ENCODE measurements at regions not wholly inside any gene's neighbourhood (a gene's known extent, or its start where the extent isn't known, plus 50 kb on each side); places are given as distances from the start of the nearest gene placed in this dataset.

DNA sequence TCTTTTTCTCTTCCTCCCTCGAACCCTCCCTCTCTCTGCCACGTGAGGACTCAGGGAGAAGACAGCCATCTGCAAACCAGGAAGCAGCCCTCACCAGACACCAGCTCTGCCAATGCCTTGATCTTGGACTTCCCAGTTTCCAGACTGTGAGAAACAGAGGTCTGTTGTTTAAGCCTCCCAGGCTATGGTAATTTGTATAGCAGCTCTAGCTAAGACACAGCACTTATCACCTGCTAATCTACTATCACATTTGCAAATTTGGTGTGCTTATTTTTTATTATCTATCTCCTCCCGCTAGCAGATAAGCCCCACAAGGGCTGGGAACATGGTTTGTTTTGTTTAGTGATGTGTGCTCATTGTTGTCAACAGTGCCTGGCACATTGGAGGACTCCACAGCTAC is 124.8 kb upstream of the OPCML start:
- no peak for TF ChIP-seq EZH2 (IDR thresholded peaks at IDR 0.05)
- TF ChIP-seq CTCF (IDR thresholded peaks at IDR 0.05), result no peak
- no peak for TF ChIP-seq EZH2phosphoT487 (IDR thresholded peaks at IDR 0.05)
- H3K4me1 ChIP-seq, result peaks cover 12% of the 10 kb centered on the region
- Mint-ChIP-seq H3K36me3 (no peaks in the 10 kb centered on the region), H3K27ac (no peak overlapping the region), H3K27me3 (ENCODE audit: insufficient read depth, low read depth) (peaks cover 3% of the 10 kb centered on the region), H3K9me3 (no peaks in the 10 kb centered on the region), H3K4me1 (peaks cover 25% of the 10 kb centered on the region), H3K4me3 (no peak overlapping the region)
- H3K9me3 ChIP-seq (ENCODE audit: low read depth), result no peaks in the 10 kb centered on the region
- no peaks in the 10 kb centered on the region for H4K20me1 ChIP-seq (ENCODE audit: low read depth)
- H3K36me3 ChIP-seq, result no peaks in the 10 kb centered on the region
- DNase-seq (ENCODE audit: low spot score), result no peak
- no peaks in the 10 kb centered on the region for H3K27me3 ChIP-seq
- H3K9ac ChIP-seq, result no peak overlapping the region
- no peak overlapping the region for H3K4me3 ChIP-seq
- no peak overlapping the region for H3K27ac ChIP-seq
- H2AFZ ChIP-seq (replicated peaks), result no peak overlapping the region
- no peaks in the 10 kb centered on the region for H3F3A ChIP-seq (ENCODE audit: low read depth)
- H3K79me2 ChIP-seq (ENCODE audit: low read depth), result no peaks in the 10 kb centered on the region
- H3K4me2 ChIP-seq, result no peak overlapping the region

DNA sequence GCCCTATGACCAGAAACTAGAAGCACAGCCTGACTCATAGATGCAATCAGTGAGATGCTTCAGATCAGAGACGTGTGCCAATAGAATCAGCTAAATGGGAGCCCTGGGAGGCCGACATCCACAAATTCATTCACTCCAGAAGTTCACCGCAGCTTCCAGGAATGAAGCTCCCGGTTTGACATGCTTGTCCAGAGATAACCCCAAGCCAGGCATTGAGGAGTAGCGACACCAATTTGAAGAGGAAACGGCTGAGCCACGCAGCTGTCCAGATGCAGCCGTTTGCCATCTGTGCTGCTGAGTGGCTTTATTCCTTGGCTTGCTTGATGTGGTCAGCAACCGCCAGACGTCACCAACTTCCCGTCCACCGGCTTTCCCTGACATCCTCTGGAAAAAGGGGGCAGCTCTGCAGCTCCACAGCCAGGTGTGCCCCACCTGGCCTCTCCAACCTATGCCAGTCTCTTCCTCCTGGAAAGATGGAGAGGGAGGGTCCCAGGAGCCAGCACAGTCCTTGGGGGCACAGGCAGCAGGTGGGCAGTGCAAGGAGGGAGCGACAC is 123.9 kb upstream of the OPCML start:
- Histone ChIP-seq H3K9me3 (ENCODE audit: low read depth) (no peaks in the 10 kb centered on the region), H3K27me3 (no peaks in the 10 kb centered on the region), H3K4me1 (peaks cover 12% of the 10 kb centered on the region), H4K20me1 (ENCODE audit: low read depth) (no peaks in the 10 kb centered on the region), H3K4me3 (no peak overlapping the region), H3K9ac (no peak overlapping the region), H3K36me3 (no peaks in the 10 kb centered on the region), H2AFZ (replicated peaks) (no peak overlapping the region), H3K27ac (no peak overlapping the region), H3K79me2 (ENCODE audit: low read depth) (no peaks in the 10 kb centered on the region), H3K4me2 (no peak overlapping the region), H3F3A (ENCODE audit: low read depth) (no peaks in the 10 kb centered on the region)
- Mint-ChIP-seq H3K36me3 (no peaks in the 10 kb centered on the region), H3K4me1 (peaks cover 23% of the 10 kb centered on the region), H3K4me3 (no peak overlapping the region), H3K9me3 (no peaks in the 10 kb centered on the region), H3K27me3 (ENCODE audit: insufficient read depth, low read depth) (peaks cover 3% of the 10 kb centered on the region), H3K27ac (no peak overlapping the region)
- DNase-seq (ENCODE audit: low spot score), result no peak
- TF ChIP-seq EZH2 (IDR thresholded peaks at IDR 0.05) (no peak), EZH2phosphoT487 (IDR thresholded peaks at IDR 0.05) (no peak), CTCF (IDR thresholded peaks at IDR 0.05) (no peak)

- Histone ChIP-seq H3K9ac (no peak overlapping the region), H3F3A (ENCODE audit: low read depth) (no peaks in the 10 kb centered on the region), H3K4me1 (peaks cover 7% of the 10 kb centered on the region), H3K27me3 (no peaks in the 10 kb centered on the region), H3K4me2 (no peak overlapping the region), H3K79me2 (ENCODE audit: low read depth) (no peaks in the 10 kb centered on the region), H2AFZ (replicated peaks) (no peak overlapping the region), H3K36me3 (no peaks in the 10 kb centered on the region), H3K4me3 (no peak overlapping the region), H4K20me1 (ENCODE audit: low read depth) (no peaks in the 10 kb centered on the region), H3K27ac (no peak overlapping the region), H3K9me3 (ENCODE audit: low read depth) (no peaks in the 10 kb centered on the region)
- no peaks in the 10 kb centered on the region for H3K36me3 Mint-ChIP-seq
- peaks cover 9% of the 10 kb centered on the region for H3K4me1 Mint-ChIP-seq
- no peaks in the 10 kb centered on the region for H3K9me3 Mint-ChIP-seq
- no peaks in the 10 kb centered on the region for H3K27me3 Mint-ChIP-seq (ENCODE audit: insufficient read depth, low read depth)
- no peak overlapping the region for H3K4me3 Mint-ChIP-seq
- no peak for DNase-seq (ENCODE audit: low spot score)
- no peak overlapping the region for H3K27ac Mint-ChIP-seq
- TF ChIP-seq CTCF (IDR thresholded peaks at IDR 0.05), result no peak
- no peak for TF ChIP-seq EZH2 (IDR thresholded peaks at IDR 0.05)
- TF ChIP-seq EZH2phosphoT487 (IDR thresholded peaks at IDR 0.05), result no peak
Measured at GRCh38 chr11:133654630-133655212, 122.4 kb upstream of the OPCML start.

Data from neural progenitor cell (in vitro differentiated cells).